GM19438 (cell line): ENCODE measurements at regions not wholly inside any gene's neighbourhood (a gene's known extent, or its start where the extent isn't known, plus 50 kb on each side); places are given as distances from the start of the nearest gene placed in this dataset.

Experiments used
- ATAC-seq: cut with Tn5 transposase; IDR thresholded peaks from one replicate; pipeline ENCODE4 v1.9.1; 2021; ENCODE audit warnings: low read depth; ENCODE audit not compliant: unreplicated experiment

DNA sequence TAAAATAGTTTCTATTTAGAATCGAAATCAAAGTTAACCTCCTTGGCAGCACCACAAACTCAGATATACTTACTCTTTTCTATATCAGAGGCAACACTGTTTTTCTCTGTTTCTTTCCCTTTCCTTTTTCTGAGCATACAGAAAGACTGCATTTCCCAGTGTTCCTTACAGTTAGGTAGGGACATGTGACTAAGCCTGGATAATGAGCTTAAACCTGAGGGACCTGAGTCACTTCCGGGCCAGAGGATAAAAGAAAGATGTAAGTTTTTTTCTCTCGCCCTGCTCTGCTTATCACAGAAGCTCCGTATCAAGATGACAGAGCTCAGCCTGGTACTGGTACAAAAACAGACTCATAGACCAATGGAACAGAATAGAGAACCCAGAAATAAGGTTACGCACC, 531.9 kb downstream of the KLF12 start:
- no peak for ATAC-seq

GRCh38 chr13:73601708-73602107, 532.5 kb downstream of the KLF12 start:
- no peak for ATAC-seq

- ATAC-seq: no peak
Measured at GRCh38 chr13:73599232-73600128, 534.7 kb downstream of the KLF12 start.

DNA sequence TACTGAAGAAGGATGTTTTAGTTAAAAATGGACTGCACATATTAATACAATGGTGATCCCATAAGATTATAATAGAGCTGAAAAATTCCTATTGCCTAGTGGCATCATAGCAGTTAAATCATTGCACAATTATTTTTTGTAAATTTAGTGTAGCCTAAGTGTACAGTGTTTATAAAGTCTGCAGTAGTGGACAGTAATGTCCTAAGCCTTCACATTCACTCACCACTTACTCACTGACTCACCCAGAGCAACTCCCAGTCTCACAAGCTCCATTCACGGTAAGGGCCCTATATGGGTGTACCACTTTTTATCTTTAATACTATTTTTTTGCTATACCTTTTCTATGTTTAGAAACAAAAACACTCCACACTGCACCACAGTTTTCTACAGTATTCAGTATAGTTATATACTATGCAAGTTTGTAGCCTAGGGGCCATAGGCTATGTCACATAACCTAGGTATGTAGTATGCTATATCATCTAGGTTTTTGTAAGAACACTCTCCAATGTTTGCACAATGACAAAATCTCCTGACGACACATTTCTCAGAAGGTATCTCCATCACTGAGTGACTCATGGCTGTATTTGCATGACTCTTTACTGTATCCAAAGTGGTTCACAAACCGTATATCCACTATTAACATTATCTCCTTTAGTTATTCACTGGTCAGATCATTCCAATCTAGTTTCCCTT, 536.0 kb downstream of the KLF12 start:
- ATAC-seq: no peak

DNA sequence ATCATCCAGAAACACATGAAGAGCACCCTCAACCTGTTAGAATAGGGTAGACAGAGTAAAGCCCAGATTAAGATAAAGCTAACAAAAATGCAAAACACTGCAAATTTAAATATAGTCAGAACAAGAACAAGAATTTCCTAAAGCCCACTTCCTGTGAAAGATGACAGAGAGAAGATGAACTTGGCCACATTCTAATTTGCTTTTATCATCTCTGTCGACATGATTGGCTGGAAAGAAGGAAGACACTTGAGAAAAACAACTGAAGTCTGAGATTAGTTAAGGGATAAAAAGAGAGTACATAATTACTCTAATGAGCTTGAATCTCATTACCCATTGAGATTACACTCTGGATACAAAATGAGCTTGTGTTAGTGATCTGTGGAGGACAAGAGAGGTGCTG, 537.6 kb downstream of the KLF5 start:
- ATAC-seq: no peak

DNA sequence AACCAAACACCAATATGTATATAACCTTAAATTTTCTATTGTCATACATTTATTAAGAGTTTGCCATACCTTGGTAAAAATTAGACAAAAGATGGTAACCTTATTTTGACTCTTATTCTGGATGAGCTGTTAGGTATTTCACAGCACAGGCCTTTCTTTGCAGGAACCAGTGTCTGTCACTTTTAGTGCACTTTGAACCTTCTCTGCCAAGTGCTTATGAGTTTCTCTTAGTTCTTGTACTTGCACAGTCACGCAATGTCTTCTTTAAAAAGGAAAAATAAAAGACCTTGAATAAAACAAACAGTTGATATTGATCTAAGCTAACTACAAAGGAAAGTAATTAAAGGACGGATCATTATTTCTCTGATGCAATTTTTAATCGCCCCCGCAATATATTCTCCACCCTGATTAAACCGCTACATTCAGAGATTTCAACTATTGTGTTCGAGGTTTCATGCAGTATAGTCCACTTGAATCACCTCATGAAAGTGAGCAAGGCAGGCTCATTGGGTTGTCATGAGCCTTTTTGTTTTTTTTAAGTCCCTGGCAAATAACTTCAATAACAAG, 534.5 kb downstream of the KLF5 start:
- no peak for ATAC-seq

DNA sequence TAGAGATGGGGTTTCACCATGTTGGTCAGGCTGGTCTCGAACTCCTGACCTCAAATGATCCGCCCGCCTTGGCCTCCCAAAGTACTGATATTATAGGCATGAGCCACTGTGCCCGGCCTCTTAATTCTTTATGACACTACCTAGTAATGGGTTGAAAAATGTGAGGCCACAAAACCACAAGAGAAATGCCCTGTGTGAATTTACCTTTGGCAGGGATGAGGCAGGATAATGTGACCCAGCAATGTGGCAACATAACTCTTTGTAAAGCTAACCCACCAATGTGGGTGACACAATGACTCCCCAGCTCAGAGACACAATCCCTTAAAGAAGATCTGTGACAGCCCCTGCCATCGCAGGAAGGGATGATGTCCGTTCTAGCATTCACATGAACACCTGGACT, 533.1 kb downstream of the KLF5 start:
- ATAC-seq: no peak

GRCh38 chr13:73590795-73591194, 532.0 kb downstream of the KLF5 start:
- no peak for ATAC-seq

GRCh38 chr13:73585236-73585635, 526.4 kb downstream of the KLF5 start:
- no peak for ATAC-seq

DNA sequence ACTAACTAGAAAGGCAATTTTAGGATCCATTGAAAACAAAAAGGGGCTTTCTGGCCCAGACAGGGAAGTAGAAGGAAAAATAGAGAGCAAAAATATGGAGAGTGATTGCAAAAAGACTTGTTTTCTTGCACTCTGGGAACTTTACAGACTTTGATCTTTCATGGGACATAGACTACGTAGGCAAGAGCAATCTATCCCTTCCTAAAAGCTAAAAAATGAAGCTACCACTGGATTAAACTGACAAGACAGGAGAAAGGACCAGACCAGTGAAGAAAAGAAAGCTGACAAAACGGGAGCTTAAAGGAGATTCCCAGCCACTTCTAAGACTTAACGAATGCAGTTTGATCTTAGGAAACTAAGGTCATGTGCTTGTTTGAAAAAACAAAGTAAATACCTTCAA, 524.5 kb downstream of the KLF5 start:
- no peak for ATAC-seq

- ATAC-seq: no peak
Measured at GRCh38 chr13:73580513-73581267, 521.9 kb downstream of the KLF5 start.

GRCh38 chr13:73579574-73580274, 520.9 kb downstream of the KLF5 start:
- no peak for ATAC-seq

DNA sequence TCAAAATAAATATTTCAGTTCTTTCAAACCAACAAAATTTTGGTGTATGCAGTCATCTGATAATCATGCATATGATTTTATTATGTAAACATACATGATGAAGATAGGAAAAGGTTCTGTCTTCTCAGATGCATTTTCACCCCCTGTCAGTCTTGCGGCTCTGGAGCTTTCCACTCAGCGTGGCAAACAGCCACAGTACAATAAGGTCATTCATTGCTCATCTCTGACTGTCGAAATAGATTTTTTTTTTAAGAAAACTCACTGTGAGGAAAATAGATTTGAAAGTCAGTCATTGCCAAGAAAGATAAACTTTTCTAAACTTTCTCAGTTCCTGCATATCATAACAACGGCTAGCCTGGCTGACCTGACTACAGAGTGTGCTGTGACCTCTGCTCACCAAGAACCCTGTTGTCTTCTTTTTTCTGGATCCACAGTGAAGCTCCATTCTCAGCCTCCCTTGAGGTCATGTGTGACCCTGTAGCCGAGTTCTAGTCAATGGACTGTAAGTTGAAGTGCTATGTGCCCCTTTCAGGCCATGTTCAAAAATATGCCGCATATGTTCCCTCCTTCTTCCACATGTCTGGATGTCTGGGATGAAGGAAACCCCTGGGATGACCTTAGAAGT, 519.6 kb downstream of the KLF5 start:
- no peak for ATAC-seq

GRCh38 chr13:73576291-73576690, 517.5 kb downstream of the KLF5 start:
- ATAC-seq: no peak

DNA sequence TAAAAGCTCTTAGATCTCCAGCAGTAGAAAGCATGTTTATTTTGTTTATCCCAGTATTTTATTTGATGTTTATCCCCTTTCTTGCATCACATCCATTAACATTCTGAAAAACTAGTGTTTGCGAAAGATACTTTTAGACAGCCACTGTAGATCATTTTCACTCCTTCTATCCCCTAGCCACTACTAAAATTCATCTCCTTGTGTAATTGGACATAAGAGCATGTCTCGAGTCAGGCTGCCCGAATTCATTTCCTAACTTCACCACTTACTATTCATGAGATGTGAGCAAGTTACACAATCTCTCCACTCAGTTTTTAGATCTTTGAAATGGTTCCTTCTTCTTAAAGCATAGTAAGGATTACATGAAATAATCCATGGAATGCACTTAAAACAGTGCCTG, 514.0 kb downstream of the KLF5 start:
- ATAC-seq: no peak

DNA sequence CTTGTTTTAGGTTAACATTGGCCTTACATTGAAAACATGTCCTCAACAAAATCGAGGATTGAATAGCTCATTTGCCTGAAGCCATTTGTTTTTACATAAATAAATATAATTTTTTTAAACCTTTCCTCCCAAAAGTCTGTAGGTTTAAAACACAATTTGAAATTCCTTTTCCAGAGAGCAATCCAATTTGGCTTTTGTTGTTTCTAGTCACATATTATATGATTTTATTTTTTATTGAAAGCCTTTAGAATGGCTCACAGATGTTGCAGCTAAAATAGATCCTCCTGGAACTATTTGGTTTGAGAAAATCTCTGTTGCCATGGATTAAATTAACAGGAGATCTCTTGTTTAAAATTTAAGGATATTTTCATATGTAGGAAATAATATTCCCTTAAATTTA, 512.6 kb downstream of the KLF5 start:
- no peak for ATAC-seq

GRCh38 chr13:73556902-73557301, 498.1 kb downstream of the KLF5 start:
- ATAC-seq: no peak

- no peak for ATAC-seq
Measured at GRCh38 chr13:73556128-73556527, 497.3 kb downstream of the KLF5 start.

DNA sequence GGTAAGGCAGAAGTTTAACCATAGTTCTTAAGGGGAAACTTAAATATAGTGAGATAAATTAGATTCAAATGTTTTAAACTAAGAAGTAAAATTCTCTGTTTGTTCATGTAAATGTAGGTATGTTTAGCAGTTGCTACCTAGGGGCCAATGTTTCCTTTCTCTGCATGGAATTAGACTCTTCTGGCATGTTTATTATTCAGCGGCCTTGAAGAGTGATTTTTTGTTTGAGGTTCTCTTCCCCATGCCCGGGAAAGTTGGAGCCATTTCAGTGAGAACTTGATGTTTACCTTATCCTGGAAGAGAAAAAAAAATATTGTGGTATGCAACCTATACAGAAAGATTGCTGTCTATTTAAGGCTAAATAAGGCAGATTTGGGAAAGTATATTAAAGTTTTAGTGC, 492.9 kb downstream of the KLF5 start:
- no peak for ATAC-seq

DNA sequence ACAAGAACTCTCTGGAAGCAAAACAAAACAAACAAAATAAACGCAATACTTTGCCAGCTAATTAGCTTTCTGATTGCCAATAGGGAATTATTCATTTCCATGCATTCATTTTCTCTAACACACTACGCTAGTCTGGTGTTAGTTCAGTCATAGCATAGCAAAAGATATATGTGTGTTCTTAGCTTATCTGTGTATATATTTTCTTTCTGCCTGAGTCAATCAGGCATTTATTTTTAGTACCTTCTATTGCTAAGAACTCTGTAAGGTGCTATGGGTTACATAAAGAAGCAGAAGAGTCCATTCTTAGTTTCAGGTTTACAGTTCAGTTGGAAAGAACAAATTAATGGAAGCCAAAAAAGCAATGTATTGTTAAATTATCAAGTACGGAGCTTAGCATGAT, 490.9 kb downstream of the KLF5 start:
- ATAC-seq: no peak
